C1 segment of cervical spinal cord (tissue), 14 donors: ENCODE measurements at regions not wholly inside any gene's neighbourhood (a gene's known extent, or its start where the extent isn't known, plus 50 kb on each side); places are given as distances from the start of the nearest gene placed in this dataset.

Experiments used
- DNase-seq, 14 donors: peaks; one replicate each; lab custom pipeline; 2025; lab: John Stamatoyannopoulos, UW

DNA sequence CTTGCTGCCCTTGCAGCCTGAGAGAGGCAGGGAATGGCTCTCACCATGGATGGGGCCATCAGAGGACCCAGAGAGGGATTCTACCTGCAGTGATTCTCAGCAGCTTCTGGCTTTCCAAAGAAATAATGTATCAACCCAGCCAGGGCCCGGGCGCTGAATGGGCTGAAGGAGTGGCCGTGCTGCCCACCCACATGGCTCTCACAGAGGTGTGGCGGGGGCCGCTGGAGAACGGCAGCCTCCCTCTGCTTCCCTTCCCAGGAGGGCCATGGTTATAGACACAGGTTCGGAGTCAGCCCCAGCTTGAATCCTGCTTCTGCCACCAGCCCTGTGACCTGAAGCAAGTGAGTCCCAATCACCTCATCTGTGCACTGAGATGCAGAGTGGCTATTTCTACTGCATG lies 82.7 kb downstream of the THAP12 start:
- DNase-seq, result no peak

- no peak for DNase-seq
Measured at GRCh38 chr11:76296731-76297542, 84.0 kb downstream of the THAP12 start.

DNA sequence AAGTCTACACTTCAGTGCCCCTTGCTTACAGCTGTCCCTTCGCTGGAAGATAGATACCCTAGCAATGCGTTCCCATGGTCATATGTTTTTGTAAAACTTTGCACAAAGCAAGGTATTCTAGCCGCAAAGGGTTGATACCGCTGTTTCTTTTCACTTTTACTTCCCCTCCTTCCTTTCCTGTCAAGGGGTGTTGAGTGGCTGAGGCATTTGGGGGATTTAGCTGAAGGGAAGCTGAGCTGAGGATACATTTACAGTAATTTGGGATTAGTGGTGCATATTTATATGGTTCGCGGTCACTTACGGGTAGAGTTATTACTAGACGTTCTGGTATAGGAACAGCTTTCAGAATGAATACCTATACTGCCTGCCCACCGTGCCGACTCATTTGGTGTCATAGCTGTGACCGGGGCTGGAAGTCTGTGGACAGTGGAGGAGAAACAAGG lies 86.9 kb upstream of the WNT11 start:
- DNase-seq, result no peak

- DNase-seq, result no peak
Measured at GRCh38 chr11:76292583-76293188, 86.4 kb upstream of the WNT11 start.

DNA sequence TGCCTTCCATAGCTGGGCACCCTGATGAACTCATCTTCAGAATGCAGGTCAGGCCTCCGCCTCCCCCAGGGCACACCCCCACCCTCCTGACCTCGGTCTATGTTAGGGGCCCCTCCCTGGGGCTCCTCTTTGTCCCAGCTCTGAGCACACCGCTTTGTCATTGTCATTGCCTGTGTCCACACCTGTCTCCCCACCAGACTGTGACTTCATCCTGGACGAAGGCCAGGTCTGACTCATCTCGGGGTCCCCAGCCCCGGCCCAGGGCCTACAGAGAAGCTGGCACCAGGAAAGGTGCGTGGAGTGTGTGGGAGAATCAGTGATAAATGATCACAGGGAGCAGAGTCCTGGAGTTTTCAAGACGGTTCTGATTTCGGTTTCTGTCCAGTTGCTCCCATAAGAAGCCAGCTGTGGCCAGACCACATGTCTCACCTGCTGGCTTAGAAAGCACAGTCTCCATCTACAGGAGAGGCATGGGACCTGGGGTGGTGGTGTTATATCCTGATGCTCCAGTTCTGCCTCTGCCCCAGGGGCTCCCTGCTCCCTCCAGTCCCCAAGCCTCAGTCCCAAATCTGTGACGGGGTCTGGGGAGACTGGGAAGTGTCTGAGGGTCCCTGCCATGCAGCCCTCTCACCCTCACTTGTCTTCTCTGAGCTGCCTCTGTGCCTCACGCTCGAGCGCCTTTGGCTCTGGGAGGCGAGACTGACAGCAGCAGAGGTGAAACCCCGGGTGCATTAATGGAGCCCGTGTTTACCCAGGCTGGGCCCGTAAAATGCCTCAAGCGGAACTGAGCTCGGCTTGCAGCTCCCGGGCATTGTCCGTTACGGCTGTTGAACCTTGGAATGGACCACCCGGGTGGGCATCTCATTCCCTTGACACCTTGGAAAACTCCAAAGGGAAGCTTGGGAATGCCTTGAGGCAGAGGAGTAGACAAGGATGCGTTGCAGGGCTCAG lies 85.5 kb upstream of the WNT11 start:
- no peak for DNase-seq

DNA sequence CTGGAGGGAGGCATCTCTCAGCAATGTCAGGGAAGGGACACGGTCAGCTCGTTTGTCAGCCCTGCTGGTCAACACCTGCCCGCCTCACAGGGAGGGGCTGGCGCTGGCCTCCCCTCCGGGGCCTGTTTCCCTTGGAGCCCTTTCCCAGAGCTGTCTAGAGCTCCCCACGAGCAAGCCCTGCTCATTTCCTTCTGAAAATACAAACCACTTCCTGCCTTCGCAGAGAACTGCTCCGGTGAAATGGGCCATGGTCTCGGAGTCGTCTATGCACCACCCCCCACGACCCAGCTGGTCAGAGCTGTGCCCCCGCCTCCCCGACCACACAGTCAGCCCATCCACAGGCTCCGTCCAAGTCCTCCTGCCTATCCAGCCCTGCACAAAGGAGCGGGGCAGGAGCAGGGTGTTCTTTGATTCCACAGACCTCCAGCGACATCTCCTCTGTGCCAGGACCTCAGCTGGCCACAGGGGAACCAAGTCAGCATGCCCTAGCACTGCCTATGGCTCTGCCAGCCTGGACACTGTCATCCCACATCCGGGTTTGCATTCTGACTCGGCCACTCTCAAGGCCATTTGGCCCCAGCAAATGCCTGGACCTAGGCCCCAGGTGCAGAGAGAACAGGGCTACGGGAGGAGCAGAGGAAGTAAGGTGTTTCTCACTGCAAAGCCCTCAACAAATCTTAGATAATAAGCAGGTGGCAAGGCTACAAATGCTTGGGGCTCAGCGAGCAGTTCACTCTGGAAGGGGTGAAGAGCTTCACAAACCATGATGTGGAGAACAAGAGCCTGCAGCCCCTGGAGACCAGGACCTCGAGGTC lies 82.1 kb upstream of the WNT11 start:
- DNase-seq, result no peak

- DNase-seq, result no peak
Measured at GRCh38 chr11:76287227-76287626, 80.9 kb upstream of the WNT11 start.

DNA sequence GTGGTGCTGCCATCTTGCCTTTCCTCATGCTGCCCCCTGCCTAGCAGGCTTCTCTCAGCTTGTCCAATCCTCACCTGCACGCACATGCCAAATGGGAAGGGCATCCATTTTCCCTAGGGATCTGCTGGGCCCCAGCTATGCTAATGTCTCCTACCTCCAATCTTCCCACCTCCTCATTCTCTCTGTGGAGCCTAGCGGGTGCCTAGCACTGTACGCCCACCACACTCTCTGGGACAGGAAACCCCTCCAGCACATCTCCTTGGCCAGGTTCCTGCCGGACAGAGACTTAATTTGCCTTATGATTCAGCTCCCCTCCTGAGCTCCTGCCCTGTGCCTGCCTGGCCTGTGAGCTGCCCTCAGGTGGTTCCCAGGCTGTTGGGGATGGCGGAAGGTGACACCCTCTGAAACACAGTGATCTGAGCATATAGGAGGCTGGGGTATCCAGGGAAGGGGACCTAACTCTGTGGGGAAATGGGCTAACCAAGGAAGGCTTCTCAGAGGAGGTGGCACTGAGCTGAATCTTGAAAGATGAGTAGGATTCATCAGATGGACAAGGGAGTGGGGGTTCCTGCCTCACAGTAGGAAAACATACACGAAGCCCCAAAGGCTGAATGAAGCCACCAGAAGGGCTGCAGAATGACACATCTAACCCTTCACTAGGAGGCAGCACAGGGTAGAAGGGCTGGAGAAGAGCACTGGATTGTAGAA lies 79.2 kb upstream of the WNT11 start:
- DNase-seq, result no peak

DNA sequence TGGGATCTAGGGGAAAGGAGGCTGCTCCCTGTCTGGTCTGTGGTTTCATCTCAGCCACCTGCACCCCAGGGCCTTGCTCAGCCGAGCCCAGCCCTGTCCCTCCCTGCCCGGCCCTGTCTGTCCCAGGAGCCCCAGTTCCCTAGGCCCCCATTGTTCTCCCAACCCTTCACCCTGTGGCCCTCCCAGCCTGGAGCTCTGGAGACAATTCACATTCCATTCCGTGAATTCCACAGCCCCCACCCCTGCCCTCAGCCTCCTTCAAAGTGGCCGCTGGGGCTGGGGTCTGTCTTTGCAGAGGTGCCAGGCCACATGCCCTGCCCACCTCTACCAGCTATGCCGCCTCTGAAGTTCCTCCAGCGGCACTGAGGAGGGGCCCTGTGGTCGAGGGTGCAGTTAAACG lies 77.9 kb upstream of the WNT11 start:
- no peak for DNase-seq

- no peak for DNase-seq
Measured at GRCh38 chr11:76282811-76283595, 76.7 kb upstream of the WNT11 start.

DNA sequence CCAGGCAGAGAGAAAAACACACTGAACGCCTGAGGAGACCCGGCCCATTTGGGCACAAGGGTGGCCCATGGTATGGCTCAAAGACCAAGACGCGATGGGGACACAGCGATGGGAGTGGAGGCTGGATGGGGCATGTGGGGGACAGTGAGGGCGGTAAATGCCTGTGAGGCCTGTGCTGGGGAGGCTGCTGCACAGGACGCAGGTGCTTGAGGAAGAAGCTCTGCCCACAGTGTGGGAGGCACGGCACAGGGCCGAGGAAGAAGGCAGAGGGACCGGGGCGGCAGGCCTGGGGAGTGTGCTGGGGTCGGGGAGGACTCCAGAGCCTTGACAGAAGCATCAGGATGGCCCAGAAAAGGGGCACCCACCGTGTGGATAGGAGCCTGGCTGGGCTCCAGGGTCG lies 75.9 kb upstream of the WNT11 start:
- no peak for DNase-seq

- no peak for DNase-seq
Measured at GRCh38 chr11:76281558-76281906, 75.2 kb upstream of the WNT11 start.

GRCh38 chr11:76280882-76281557 lies 74.7 kb upstream of the WNT11 start:
- no peak for DNase-seq

- no peak for DNase-seq
Measured at GRCh38 chr11:76280151-76280881, 74.0 kb upstream of the WNT11 start.

DNA sequence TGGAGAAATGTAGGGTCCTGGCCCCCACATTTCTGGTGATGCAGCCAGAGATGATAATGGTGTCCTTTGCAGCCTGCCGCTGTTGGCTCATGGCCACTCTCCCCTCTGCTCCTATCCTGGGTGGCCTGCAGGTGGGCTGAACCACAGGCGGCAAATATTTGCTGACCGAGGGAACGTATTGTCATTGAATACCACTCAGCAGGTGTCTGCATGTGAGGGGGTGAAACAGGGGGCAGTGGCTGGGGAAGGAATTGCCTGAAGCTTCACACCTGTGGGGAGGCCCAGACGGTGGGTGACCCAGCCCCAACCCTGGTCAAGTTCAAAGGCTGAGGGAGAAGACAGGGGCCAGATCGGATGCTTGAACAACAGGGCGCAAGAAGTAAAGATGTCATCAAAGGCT lies 73.3 kb upstream of the WNT11 start:
- DNase-seq, result no peak

DNA sequence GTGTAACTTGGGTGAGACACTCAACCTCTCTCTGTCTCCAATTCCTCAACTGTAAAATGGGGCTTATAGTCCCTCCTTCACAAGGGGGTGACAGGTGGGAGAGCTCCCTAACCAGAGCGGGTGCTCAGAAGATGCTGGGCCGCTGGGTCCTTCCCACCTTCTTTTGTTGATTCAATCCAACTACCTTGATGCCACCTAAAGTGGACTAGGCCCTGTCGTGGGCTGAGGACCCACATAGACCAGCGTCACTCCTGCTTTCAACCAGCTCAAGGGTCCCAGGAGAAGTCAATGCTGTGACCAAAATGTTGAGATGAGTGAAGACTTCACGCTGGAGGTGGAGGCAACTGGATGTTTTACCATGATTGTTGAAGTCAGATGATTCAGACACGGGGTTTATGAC lies 72.7 kb upstream of the WNT11 start:
- no peak for DNase-seq

DNA sequence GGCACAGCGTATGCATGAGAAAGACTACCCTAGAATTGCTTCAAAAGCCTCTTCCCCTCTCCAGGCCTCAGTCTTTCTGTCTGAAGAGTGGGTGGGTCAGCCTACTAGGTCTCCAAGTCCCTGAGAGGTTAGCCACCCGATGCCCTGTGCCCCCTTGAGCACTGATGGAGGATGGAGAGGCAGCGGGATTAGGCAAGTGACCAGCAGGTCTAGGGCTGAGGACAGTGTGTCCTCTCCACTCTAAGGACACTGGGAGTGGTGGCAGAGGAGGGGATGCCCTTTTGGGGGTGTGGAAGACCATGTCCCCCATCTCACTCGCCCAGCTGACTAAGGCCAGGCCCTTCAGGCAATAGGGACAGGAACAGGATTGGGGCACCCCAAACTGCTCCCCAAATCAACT lies 72.2 kb upstream of the WNT11 start:
- DNase-seq, result no peak

DNA sequence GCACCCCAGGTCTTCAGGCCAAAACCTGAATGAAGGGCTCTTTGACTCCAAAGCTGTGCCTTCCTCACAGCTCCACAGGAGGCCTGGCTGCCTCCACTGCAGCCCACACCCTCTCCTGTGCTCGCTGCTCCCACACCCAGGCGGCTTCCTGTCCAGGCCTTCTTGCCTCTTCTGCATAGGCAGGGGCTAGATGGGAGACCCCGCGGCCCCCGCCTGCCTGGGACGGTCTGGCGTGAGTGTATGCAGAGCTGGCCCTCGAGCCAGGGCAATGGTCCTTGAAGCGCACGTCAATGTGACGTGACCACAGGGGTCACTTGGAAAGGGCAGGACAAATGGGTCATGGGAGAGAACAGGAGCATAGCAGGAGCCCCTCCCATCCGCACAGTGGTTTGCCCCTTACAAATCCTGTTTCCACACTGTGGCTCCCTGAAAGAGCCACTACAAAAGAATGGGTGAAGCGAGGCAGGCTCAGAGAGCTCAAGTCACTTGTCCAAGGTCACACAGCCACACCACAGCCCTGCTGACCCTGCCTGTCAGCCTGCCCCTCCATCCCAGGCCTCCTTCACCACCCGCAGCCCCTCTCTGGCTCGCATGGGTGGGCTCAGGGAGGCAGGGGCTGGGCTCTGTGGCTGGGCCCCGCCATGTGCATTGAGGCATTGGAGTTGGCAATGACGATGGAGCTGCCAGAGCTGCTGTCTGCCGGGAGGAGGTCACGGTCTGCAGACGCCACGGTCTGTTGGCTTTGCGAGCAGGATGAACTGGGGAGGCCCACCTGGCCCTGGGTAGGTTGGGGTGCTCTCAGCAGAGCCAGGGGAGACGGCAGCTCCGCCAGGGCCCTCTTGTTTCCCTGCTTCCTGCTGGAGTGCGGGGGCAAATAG lies 71.2 kb upstream of the WNT11 start:
- DNase-seq, result no peak
